HG03196 (cell line): ENCODE measurements at regions not wholly inside any gene's neighbourhood (a gene's known extent, or its start where the extent isn't known, plus 50 kb on each side); places are given as distances from the start of the nearest gene placed in this dataset.
A peak's percentile ranks its signal among the peaks of the same experiment; 100 is the strongest.

ENCODE experiments used
- ATAC-seq: cut with Tn5 transposase; IDR thresholded peaks from one replicate; pipeline ENCODE4 v1.9.1; 2021; ENCODE audit not compliant: unreplicated experiment

DNA sequence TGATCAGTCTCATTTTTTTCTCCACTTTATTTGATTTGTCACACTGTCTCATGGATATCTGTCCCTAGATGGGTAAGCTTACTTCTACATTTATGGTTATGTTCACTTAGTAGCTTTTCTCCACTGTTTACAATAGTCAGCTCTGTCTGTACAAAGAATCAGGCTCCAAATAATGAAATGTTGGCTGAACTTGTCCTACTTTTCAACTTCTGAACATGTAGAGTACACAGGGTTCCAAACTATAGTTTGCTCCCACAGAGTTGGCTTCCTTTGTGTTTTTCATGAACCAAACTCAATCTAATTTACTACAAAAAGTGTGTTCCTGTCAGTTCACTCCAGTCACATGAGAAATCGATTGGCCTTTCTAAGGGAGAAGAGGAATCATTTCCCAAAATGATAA is 175.0 kb downstream of the CCDC71L start:
- no peak for ATAC-seq

DNA sequence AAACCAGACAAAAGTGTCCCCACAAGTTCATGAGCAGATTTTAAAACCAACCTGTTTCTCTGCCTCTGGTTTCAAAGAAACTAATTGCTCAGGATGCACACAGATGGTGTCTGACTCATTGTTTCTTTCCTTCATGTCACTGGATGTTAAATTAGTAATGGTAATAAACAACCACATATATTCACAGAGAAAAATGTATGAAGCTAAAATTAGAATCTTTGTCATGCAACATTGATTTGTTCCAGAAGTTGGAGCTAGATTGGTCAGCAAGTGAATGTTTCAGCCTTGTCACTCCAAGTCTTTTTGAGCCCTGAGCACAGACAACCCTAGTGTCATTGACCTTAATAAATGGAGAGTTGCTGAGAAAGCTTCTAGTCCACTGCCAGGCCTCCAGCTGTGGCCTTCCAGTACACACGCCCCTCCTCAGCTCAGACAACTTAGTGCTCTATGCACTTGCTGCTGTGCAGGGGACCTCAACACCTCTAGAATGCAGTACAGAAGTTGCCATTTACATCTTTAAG is 175.9 kb downstream of the CCDC71L start:
- ATAC-seq: peak; percentile 60

DNA sequence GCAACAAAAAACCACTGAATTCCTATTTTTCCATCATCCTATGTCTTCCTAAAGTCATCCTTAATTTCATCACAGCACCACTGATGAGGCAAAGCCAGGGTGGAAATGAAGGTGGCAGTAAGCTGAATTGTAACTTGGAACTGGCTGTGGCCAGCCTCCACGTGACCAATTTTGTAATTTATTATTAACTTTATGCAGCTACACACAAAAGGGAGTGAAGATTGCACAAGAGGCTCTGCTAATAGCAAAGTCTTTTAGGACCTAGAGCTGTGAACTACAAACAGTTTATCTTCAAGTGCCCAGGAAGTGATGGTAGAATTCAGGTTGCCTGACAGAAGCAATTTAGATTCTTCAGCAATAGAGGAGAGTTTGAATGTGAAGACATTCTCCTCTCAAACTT is 176.4 kb downstream of the CCDC71L start:
- peak; percentile 31 for ATAC-seq

DNA sequence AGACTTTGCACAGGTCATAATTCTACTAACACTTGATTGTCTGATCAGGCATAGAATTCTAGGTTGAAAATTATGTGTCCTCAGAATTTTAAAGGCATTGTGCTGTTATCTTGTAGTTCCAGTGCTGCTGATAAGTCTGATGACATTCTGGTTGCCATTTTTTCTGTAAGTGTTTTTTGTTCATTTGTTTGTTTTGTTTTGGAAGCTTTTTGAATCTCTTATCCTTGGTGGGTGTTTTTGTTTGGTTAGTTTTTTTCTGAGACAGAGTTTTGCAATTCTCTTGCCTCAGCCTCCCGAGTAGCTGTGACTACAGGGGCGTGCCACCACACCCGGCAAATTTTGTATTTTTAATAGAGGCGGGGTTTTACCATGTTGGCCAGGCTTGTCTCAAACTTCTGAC is 178.9 kb downstream of the CCDC71L start:
- ATAC-seq: no peak

DNA sequence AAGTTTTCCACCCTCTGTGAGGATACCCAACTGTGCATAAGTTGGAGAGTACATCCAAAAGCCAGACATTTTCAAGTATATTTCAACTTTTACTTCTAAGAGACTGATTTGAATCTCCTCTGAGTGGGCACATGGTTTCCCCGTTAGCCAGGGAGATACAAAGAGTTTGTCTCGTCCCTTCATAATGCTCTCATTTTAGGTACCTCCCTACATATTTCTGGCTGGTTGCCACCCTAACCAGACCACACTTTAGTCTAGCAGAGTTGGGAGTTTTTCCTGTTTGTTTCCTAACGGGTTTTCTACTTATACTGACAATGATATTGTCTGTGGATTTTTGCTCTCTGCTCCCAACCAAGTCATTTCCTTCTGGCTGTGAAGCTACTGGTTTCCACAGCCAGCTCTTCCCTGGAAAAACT is 180.3 kb downstream of the CCDC71L start:
- ATAC-seq: no peak

DNA sequence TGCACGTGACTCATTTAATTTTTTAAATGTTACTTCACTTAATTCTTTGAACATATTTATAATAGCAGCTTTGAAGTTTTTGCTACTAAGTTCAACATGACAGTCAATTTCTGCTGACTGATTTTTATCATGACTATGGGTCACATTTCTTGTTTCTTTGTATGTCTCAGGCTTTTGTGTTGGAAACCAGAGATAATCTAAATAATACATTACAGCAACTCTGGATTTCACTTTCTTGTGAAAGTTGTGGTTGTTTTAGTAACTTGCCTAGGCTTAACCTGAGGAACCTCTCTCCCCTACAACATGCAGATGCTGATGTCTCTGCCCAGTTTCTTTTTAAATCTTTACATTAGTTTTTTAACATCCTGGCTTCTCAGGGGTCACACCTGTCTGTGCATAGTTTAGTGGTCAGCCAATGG is 180.8 kb downstream of the CCDC71L start:
- peak; percentile 52 for ATAC-seq

DNA sequence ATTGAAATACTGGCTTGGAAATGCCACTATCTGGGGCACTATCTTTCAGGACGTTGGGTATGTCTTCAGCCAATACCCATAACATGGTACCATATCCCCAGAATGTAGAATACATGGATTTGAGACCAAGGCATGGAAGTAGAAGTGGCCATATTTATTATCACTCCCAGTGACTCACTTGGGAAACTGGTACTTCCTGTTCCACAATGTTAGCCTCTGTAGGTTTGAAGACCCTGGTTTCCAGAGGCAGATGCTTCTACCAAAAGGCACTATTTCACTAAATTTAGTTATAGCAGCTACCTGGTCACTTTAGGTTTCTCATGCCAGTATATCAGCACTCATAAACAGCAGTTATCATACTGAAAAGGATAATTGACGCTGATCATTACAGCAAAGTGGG is 184.2 kb downstream of the CCDC71L start:
- no peak for ATAC-seq

DNA sequence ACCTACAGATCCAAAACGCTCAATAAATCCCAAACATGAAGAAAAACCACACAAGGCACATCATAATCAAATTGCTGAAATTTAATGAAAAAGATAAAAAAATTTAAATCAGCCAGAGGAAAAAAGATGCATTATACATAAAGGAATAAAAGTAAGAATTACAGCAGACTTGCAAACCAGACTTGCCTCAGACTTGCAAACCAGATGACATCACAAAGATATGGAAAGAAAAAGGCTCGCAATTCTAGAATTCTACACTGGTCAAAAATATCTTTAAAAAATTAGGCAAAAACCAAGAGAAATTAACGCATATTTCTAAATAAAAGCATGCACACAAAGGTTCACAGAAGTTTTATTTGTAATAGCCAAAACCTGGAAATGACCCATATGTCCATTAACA is 188.0 kb upstream of the NAMPT start:
- ATAC-seq: no peak

DNA sequence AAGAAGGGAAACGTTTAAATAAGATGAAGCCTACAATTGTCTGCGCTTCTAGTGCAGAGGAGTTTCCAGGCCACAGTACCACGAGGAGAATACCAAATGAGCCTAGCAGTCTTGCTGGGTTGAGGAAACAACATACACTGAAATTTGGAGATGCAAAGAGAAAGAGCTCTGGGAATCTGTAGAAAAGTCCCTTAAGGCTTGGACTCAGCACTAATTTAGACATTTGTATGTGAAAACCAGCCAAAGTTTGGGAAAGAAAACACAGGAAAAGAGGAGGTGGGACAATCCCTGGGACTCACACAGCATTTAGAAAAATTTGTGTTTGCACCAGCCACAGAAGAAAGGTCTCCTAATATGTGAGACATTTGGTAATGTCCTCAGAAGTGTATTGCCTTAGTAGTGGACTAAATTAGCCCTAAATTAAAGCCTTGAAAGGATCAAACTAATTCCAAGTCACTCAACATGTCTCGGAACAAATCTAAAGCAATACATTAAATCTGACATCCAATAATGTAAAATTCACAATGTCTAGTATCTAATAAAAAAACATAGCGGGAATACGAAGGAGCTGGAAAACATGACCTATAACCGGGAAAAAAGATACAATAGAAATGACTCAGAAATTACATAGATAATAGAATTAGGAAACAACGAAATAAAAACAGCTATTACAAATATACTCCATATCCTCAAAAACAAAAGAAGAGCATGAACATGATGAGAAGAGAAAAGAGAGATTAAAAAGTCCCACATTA is 187.1 kb upstream of the NAMPT start:
- no peak for ATAC-seq

DNA sequence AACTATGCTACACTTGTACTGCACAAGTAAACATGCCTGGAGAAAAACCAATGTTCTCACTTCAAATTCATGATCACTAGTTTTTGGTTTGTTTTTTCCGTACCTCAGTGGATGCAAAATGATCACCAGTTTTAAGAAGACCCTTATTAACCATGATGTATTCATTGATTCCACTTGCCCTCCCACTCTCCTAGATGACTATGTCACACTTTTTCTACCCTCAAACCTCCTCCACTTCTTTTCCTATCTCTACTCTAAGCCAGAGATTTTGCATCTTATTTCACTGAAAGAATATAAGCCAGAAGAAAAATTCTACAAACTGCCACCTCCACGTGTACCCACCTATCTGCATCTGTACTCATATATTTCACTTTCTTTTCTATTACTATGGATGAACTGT is 186.2 kb upstream of the NAMPT start:
- no peak for ATAC-seq

DNA sequence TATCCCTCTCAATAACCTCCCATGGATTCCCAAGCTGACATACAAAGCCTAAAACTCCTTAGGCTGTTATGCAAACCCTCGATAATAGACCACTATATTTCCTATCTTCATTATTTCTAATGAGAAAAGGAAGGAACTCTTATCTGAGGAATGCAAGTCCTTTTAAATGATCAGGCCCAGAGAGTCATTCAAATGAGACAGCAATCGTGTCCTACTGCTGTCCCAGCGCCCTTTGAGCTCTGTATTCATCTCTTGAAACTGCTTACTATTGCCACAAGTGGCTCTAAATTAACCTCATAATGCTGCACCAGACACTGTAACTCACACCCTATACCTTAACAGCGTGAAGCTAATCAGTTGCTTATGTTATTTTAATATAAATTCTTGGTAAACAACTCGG is 182.1 kb upstream of the NAMPT start:
- ATAC-seq: no peak

DNA sequence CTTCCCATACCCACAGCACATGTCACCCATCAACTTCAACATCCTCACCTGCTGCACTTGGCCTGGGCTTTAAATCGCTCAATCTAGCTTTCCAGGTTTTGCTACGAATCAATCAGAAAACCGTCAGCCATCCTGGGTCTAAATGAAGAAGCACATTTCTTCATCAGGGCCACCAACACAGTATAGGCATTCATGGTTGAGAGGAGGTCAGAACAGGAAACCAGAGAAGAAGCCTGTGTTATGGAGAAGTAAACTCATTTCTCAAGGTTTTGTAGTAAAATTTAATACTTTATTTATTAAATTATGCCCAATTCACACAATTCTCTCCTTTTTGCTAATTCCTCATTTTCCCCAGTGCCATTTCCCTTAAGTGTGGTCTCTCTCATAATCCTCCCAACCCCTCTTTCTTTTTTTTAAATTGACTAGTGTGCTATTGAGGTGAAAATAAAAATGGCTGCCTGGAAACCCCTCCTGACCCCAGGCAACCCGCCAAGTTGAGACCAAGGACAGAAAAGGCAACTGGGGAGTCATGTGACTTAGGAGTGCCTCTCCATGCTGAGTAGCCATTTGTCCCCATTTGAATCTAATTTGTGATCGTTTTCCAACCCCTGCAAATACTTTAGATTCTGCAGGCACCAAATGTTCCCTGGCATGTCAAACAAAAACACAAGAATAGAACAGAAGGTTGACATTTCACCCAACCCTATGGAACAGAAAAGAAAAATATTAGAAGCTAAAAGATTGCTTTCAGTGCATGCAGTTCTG is 181.1 kb upstream of the NAMPT start:
- ATAC-seq: no peak

DNA sequence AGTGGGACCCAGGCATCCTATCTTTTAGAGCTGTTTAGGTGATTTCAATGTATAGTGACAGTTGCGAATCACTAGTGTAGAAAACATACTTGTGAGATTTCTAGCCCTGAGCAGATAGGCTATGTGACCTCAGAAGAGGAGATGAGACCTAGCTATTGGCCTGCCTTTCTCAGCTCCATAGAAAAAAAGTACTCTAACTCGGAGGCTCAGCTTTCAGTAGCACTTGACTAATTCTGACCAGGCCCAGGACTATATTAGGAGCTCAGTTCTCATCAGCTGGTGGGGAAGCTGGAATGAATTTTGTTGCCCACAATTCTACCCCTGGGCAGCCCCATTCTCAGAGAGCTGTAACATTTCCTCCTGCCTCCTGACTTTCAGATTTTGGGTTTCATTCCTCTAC is 179.9 kb upstream of the NAMPT start:
- no peak for ATAC-seq

DNA sequence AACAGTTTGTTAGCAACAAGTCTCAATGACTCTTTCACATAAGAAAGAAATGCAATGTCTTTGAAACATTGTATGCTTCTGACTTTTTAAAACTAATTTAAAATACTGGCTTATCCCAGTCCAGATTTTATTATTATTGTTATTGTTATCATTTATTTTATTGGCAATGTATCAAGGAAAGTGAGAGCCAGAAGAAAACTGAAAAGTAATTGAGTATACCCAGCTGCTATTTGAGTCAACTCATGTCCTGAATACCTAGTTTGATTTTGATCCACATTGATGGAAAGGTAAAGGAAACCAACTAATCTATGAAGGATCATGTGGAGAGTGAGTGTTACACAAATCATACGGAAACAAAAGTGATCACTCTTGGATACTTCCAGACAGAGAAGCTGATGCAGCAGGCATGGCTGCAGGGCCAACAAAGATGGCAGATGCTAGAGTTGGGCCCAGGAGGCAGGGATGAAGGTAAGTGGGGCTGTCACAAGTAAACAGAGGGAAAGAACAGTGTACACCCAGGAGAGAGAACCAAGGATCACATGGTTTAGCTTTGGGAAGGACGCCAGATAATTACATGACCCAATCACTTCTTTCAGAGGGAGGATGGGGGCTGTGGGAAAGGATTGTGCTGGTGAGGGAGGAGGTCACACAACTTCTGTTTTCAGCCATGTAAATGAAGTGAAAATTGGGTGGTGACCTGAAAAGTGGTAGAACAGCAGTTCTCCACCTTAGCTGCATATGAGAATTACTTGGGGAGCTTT is 179.2 kb upstream of the NAMPT start:
- no peak for ATAC-seq

DNA sequence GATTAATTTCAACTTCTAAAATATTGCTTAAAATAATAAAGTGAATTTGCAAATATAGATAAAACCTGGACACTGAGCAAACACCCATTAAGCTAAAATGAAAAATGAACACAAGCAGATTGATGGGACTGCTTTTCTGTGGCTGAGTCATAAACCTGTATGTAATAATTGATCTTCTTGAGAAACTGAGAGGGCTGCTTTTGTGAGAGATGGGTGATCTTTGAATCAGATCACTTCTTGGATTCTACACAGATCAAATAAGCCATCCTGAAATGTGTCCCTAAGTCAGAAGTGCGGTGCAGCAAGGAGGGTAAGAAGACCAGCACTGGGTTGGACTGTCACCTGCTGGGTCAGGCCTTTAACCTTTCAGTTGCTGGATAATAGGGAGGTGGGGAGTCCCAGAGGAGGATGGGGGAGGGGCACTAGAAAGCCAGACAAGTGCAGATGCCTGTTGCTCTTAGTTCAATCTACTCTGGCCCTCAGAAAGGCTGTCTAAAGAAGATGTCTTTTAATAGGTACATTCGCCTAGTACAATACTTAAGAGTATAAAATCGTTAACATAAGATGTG is 178.2 kb upstream of the NAMPT start:
- no peak for ATAC-seq

DNA sequence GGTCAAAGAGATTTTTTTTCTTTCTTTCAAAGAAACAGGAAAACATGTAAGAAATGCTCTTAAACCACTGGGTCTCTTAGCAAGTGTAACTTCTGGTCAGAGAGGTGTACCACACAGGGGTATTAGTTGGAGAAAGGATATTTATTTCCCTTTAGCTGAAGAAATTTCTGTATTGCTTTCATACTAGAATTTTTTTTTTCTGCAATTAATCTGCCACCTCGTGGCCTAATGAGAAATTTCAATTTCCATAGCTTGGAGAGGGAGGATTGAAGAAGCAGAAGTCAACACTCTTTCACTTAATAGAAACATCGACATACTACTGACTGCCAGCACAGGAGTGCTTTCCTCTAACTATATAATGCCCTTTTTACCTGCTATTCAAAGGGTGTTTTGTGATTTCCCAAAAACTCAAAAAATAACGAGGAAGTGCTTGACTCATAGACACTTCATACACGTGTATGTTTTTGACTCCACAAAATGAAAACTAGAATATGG is 177.6 kb upstream of the NAMPT start:
- ATAC-seq: no peak

DNA sequence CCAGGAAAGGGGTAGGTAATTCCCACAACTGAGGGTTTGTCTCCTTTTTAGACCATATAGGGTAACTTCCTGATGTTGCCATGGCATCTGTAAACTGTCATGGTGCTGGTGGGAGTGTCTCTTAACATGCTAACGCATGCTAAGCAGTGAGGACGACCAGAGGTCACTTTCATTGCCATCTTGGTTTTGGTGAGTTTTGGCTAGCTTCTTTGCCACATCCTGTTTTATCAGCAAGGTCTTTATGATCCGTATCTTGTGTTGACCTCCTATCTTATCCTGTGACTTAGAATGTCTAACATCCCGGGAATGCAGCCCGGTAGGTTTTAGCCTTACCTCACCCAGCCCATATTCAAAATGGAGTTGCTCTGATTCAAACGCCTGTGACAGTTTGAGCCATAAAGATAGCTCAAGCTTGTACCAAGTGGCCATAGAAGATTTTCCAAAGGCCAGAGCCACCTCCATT is 176.0 kb upstream of the NAMPT start:
- no peak for ATAC-seq

DNA sequence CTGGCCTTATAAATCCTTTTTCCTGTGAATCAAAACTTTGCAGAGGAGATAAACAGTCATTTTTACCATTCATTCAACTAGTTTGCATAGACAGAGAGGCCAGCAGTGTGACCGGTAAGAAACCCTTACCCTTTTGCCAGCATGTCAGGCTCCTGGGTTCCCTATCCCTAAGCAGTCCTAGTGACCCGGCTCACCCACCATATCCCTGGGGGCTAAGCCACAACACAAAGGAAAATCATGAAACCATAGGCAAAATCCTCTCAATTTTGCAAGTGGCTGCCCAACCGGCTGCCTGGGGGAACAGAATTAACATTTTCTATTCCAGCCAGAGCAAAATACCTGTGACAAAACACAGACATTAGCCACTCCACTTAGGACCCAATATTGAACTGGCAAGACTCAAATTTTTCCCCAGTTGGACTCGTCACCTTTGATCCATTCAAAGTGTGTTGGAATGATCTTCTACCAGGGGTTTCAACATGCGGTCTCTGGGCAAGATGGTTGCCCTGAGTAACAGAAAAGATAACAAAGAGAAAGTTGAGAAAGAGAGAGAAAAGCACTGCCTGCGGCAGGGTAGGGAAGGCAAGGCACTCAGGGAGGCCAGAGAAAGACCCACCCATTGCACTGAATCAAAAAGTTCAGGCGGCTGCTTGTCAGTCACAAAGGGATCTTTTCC is 174.8 kb upstream of the NAMPT start:
- ATAC-seq: no peak

DNA sequence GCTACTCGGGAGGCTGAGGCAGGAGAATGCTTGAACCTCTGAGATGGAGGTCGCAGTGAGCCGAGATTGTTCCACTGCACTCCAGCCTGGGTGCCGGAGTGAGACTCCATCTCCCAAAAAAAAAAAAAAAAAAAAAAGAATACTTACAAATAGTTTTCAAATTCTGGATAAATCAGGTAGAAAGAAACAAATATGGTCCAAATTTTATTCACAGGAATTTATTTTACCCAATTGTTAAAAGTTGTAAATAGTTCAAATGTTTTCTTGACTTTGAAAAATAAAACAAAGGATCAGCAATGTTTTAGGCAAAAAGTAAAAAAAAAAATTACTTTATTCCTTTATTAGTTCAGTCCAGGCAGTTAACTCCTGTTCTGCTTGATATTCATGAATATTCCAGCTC is 172.9 kb upstream of the NAMPT start:
- ATAC-seq: no peak

DNA sequence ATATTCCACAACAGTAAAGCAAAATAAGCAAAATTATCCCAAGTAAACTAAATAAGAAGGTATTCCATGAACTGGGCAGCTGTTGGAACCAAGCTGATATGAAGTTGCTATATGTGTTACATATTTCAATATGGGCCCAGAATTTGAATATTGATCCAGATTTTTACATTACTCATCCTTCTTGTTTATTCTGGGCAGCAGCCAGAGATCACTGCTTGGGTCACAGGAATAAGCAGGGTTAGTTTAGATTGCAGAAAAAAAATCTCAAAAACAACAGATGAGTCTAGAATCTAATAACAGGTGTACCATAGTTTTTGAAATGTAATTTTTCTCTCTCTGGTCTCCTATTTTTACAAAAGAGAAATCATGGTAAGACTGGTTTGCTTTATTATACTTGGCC is 171.5 kb upstream of the NAMPT start:
- ATAC-seq: no peak
